Right ventricle myocardium superior (tissue), 1 donor: ENCODE measurements at regions not wholly inside any gene's neighbourhood (a gene's known extent, or its start where the extent isn't known, plus 50 kb on each side); places are given as distances from the start of the nearest gene placed in this dataset.
A peak's percentile ranks its signal among the peaks of the same experiment; 100 is the strongest.

ENCODE experiments used
- ATAC-seq: fragments of 200-7000 bp; cut with Tn5 transposase; one replicate; pipeline ENCODE4 v1.9.1; 2020; ENCODE audit warnings: mild to moderate bottlenecking; ENCODE audit not compliant: poor library complexity
- DNase-seq: peaks from one replicate; pipeline ENCODE4 v3.0.0-alpha.2; 2020
- intact Hi-C: fragments of 100-400 bp; cut with DNase I; formaldehyde crosslinking; loops from one replicate; pipeline ENCODE4 v1.11.2; 2022
- donor health status: DM: no; HTN: yes; CAD: no; lungs with severe emphysema.

DNA sequence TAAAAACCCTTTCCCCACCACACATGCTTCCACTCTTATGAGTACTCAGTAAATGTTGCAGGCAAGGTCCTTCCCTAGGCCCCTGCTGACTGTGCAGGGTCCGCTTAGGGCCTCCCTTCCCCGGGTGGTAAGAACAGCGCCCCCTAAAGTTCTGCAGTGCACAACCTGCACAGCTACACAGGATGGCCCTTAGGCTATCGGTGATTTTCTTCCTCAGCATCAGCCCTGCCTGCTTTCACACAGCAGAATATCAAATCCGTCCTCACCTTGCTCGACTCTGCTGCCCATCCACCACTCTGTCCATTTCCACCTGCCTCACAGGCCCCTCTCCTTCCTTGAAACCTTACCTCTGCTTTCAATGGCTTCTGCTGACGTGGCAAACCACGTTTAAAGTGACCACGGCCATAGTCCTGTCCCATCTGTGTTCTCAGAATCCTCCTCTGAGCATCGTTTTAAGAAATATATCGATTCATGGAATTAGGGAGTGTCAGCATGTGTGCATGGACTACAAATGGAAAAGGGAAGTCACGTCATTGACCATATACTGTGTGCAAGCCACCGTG, 51.4 kb upstream of the TMEM132E start:
- ATAC-seq = no peak
- intact Hi-C loops = loop anchor here (10.0 kb wide), 1 partner anchor 83 kb away; no protein-coding TSS in a partner anchor
- no peak for DNase-seq

DNA sequence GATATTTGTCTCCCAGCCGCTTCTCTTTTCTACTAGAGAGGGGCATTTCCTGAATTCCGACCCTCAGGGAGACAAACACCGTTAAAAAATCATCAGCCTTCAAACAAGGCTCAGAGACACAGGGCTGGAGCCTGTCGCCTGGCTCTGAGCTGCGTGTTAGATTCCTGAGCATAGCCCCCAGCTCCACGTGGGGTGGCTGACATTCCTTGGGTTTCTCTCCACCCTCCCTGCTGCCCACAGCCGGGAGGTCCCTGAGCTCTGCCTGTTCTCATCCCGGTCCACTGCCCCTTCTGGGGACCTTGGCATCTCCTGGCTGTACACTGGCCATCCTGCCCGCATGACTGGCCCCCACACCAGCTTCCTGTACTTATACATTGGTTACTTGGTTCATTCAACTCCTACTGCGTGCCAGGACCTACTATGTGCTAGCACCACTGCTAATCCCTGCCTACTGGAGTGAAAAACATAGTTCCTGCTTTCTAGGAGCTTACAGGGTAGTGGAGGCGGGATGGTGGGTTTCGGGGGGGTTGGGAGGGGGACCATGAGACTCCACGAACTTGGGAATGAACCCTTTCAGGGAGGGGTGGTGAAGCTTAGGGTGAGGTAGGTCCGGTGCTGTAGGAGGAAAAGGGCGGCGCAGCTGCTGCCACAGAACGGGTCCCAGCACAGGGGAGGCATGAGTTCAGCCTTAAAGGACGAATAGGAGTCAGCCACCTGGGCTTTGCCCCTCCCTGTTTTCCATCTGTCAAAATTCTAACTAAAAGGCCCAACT, 52.1 kb upstream of the TMEM132E start:
- no peak for DNase-seq
- intact Hi-C loops = loop anchor here (10.0 kb wide), 1 partner anchor 83 kb away; no protein-coding TSS in a partner anchor
- no peak for ATAC-seq

DNA sequence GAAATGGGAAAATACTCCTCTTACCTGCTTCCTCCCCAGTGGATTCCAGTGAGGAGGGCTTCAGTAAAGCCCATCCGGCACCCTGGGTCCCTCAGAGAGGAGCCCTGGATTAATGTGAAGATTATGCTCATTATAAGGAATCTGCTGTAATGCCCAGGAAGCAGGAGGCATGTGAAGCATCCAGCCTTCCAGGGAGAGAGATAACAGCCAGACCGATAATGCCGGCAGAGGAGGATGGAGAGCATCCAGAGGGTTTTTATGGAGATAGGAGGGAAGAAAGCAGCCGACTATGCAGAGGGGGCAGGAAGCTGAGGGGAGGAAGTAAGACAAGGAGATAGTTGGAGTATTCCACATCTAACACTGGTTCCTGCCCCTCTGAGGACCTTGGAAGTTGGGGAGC, 53.7 kb upstream of the TMEM132E start:
- ATAC-seq (no peak), DNase-seq (no peak)
- intact Hi-C loops = loop anchor here (10.0 kb wide), 1 partner anchor 81 kb away; no protein-coding TSS in a partner anchor

DNA sequence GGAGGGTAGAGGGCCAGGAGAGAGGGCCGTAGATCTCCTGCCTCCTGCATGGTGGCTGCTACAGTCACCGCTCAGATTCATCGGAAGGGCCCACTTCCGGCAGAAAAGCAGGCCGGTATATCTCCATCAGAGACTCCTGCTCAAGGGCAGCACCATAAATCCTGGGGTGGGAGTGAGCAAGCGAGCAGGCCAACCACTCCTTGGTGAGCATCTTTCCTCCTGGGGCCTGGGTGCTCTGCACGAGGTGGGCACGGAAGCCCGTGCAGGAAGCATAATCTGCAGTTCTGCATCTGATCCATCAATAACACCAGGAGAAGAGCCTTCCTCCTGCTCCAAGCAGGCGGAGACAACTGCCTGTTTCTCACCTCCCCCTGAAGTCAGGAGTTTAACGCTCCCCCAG, 57.4 kb upstream of the TMEM132E start:
- intact Hi-C loops = loop anchor here (10.0 kb wide), 1 partner anchor 77 kb away; no protein-coding TSS in a partner anchor
- ATAC-seq = no peak
- DNase-seq = no peak

DNA sequence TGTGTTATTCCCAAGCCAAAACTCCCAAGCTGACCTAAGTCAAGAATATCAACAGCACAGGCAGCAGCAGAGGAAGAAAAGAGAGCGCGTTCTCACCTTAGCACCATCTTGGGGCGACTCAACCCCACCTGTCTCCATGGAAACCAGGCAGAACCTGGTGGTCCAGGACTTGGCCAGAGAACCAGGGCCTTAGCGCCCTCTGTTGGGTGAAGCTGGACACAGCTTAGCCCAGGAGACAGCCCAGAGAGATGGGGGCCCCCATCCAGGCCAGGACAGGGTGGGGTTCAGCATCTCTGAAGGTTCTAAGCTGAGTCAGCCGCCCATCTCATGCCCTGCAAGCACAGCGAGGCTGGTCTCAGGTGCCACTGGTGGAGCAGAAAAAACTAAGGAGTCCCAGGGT, 60.1 kb upstream of the TMEM132E start:
- DNase-seq = no peak
- intact Hi-C loops = no loop called here
- no peak for ATAC-seq

DNA sequence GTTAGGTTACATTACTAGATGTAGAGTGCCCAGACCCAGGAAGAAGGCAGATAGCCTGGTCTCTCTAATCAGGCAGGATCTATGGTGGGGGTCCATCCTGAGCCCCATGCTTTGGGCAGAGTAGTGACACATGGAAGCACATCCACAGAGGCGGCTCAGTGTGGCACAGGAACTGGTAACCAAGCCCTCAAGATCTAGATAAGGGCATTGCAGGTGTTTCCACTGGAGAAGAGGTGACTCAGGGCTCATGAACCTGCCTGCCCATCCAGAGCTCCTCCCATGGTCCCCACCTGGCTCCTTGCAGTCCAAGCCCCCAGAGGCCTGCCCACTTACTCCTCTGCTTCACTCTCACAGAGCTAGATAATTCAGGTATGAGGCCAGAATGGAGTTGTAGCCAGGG, 62.0 kb upstream of the TMEM132E start:
- DNase-seq (no peak), ATAC-seq (no peak)
- intact Hi-C loops = no loop called here

DNA sequence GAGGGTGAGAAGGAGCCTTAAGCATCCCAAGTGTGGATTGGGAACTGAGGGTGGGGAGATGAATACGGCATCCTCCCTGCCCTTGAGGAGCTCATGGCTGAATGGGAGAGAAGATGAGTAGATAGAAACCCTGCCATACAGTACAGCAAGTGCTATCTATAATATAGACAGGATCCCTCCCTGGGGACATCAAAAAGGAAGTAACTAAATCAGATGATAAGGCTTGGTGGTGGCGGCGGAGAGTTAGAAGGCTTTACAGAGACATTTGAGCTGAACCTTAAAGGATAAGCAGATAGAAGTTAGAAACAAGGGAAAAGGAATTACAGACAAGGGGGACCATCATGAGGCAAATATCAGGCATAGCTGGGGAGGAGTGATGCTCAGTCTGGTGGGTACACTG, 67.5 kb upstream of the TMEM132E start:
- DNase-seq (no peak), ATAC-seq (no peak)
- intact Hi-C loops = no loop called here

DNA sequence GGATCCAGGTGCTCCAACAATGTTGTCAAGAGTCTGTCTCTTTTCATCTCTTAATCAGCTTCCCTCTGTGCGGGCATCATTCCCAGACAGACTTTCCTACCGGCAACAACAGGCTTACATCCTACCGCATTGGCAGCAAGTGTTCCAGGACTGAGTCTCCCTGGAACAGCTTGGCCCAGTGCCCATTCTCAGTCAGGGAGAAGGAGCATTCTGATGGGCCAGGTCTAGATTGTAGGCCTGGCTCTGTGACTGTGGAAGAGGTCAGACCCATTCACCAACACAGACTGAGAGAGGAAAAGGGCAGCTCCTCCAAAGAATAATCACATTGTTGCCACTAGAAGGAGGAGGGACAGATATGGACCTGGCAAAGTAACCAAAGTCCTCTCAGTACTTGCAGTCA, 68.1 kb upstream of the TMEM132E start:
- intact Hi-C loops = no loop called here
- ATAC-seq = peak; percentile 18
- no peak for DNase-seq

DNA sequence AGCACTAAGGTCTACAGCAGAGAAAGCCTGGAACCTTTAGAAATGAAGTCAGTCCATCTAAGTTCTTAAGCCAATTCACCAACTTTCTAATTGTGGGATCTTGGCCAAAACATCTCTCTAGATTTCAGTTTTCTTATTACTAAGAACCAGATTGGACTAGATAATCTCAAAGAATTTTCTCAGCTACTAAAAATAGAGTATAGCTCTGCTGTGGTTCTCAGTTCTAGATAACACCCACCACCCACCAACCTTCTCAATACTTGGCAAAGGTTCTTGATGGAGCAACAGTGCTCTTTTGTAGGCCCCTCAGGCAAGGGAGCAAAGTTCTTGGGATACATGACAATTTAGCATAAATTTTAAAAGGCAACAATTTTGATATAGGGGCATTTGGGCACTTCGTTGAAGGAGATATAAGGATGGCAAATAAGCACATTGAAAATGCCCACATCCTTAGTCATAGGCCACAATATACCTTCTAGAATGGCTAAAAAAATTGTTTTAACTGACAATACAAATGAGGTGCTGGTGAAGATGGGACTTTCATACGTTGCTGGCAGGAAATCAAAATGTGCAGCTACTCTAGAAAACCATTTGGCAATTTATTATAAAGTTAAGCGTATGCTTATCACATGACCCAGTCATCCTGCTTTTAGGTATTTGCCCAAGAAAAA, 74.4 kb upstream of the TMEM132E start:
- no peak for ATAC-seq
- no peak for DNase-seq
- intact Hi-C loops = no loop called here

DNA sequence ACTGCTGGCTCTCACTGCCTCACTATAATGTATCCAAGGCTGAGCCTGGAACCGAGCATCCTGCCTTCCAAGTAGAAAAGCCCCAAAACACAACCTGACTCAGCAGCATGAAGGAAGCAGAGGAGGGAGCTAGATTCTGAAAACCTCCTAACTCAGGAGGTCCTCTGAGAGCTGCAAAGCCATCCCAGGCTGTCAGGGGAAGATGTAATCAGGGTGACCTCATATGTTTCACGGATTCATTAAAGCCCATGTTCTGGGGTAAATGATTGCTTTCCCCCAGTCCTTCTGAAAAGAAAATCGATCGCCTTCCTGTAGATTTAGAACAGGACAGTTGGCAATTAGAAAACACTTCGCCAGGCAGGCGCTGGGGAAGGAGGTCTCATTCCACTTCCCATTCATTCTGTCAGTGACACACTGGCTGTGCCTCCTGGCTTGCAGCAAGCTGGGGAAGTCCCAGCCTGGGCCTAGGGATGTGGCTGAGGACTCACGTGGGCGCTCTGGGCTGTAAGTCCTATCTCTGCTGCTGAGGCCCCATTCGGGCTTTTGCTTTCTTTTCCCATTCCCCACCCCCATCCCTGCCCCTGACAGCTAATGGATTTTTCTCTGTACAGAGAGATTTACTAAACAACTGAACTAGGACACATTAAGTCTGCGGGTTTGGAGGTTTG, 75.7 kb upstream of the TMEM132E start:
- intact Hi-C loops = no loop called here
- DNase-seq = peak; percentile 54
- ATAC-seq = peak; percentile 81

DNA sequence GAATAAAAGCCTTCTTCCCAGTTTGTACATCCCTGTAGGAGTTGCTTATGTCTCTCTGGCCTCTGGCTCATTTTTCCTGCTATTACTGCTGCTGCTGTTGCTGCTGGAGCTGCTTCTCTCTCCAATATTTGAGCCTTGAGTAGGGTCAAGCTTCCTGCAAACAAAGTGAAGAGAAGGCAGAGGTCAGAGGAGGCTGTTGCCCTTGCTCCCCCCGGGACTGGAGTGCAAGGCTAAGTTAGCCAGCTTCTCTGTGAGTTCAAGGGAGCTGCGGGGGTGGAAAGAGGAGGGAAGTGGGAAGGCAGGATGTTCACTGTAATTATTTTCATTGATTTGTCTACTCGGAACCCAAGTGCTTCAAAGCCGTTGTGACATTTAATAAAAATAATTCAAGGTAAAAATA, 77.0 kb upstream of the TMEM132E start:
- DNase-seq (no peak), ATAC-seq (no peak)
- intact Hi-C loops = no loop called here

DNA sequence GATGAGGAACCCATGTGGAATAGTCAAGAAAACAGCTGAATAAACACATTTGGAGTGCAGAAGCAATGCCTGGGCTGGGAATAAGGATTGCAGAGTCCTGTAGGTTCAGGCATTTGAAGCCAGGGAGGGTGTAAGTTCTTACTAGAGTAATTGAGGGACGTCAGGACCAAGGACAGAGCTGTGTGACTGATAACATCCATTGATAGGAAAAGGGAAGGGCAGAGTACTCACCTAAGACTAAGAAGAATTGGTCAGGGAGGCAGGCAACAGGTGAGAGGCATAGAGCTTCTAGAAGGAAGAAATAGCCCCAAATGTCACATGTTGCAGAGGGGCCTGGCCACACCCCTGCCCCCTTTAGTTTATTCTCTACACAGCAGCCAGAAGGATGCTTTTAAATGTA, 79.8 kb upstream of the TMEM132E start:
- DNase-seq = no peak
- intact Hi-C loops = no loop called here
- ATAC-seq = no peak

DNA sequence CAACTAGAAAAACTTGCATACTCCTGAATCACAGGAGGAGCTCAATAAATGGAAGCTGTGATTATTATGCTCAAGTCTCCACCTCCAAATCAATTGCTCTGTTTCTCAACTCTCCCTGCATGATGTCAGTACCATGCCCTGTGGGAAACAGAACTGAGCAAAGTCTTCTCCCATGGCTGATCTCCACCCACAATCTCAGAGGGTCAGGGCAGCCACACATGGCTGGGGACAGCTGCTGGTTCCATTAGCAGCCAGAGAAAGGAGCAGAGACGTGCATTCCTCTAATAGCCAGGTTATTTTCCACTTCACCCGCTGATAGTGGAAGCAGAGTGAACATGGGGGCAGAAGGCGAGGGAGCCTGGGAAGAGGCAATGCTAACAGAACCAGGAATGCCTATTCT, 85.5 kb upstream of the TMEM132E start:
- ATAC-seq = no peak
- intact Hi-C loops = no loop called here
- DNase-seq = no peak

DNA sequence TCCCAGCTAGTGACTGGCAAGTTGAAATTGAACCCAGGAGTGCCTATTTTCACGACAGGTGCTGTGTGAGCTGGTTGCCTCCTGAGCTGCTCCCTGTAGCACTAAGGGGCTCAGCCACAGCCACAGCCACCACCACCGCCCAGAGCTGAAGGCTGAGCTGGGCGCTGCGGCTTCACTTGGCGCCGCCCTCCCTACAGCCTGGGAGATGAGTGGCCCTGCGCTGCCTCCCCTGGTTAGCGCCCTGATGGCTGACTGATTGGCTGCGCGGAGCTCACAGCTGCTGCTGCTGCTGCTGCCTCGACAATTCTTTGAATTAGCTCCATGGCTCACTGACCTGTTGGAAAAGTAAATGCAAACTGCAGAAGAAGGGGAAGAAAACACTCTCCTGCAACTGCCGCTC, 91.8 kb upstream of the TMEM132E start:
- intact Hi-C loops = no loop called here
- no peak for DNase-seq

DNA sequence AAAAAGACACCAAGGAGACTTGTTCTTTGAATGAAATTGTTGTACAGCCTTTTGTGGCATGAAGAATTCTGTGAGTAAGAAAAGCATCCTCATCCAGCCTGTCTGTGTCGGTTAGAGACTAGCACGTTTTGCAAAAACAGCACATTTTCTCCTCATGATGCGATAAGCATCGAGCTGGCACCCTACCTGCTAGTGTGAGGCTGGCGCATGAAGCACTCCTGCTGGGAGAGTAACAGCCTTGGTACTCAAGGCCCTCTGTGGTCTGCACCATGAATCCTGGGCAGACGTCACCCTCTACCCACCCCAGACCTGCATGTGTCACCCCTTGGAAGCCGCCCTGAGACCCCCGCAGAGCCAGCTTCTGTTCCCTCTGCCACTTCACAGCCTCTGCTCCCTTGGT, 92.6 kb upstream of the TMEM132E start:
- DNase-seq (no peak), ATAC-seq (no peak)
- intact Hi-C loops = no loop called here

More for the DNA sequence above, 91.8 kb upstream of the TMEM132E start:
- no peak for ATAC-seq

DNA sequence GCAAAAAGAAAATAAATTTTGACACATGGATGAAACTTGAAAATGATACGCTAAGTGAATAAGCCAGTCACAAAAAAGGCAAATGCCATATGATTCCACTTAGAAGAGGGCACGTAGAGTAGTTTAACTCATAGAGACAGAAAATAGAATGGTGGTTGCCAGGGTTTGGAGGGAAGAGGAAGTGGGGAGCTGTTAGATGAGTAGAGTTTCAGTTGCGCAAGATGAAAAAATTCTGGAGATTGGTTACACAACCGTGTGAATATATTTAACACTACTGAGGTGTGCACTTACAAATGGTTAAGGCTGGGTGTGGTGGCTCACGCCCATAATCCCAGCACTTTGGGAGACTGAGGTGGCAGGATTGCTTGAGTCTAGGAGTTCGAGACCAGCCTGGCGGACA, 93.4 kb upstream of the TMEM132E start:
- intact Hi-C loops = no loop called here
- no peak for ATAC-seq
- DNase-seq = no peak

DNA sequence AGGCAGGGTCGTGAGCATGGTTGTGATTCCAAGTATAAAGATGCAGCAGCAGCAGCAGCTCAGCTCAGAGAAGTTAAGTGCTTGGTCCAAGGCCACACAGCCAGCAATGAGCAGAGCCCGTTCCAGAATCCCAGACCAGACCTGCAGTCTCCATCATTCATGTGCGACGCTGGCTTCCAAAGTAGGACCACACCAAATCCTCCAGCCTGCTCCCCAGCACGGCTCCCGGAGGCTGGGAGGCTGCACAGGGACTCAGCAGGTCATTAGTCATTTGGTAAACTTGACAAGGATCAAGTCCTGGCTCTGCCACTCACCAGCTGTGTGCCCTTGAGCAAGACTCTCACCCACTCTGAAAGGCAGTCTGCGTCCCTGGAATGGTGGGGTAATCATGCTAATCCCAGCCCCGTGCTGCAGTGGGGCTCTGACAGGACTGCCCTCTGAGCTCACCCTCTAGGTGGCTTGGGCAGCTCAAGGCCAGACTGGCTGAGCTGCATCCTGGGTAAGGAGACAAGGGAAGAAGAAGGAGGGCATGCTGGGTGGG, 95.1 kb upstream of the TMEM132E start:
- ATAC-seq (no peak), DNase-seq (no peak)
- intact Hi-C loops = no loop called here

DNA sequence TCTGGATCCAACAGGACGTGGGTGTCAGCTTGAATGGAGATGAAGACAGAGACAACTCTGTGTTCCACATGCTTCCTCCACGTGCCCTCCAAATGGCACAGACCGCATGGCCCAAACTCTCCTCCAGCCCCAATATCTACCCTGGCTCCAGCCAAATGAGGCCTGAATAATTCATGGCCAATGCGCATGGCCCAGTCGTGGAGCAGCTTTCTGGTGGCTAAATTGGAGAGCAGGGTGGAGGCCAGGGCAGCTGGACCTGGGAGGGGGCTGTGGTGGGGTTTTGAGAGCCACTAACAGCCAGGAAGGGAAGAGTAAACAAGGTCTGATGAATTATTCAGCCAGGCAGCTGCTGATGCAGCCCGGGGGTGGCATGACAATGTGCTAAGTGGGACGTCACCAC, 96.7 kb upstream of the TMEM132E start:
- no peak for DNase-seq
- intact Hi-C loops = no loop called here
- ATAC-seq = no peak

DNA sequence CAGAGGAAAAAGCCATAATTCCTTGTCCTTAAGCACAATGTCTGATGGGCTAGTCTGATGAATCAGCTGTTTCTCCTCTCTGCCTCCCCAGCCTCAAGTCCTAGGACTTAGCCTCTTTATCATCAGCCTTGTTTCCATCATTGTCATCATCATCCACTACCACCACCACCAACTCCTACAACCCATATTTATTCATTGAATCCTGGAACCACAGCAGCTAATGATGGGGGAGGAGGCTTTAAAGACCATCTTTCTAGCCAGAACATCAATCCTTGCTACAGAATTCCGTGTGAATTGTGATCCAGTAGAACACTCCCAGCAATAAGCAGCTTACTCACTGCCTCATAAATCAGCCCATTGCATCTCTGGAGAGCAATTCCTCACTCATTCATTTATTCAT, 97.6 kb upstream of the TMEM132E start:
- ATAC-seq = no peak
- DNase-seq = no peak
- intact Hi-C loops = no loop called here
